CD4-positive, alpha-beta memory T cell (primary cell): ENCODE measurements at regions not wholly inside any gene's neighbourhood (a gene's known extent, or its start where the extent isn't known, plus 50 kb on each side); places are given as distances from the start of the nearest gene placed in this dataset.
"Not testable (repeated sequence)": the region's sequence is repeated elsewhere in the genome, so short reads cannot be mapped to it uniquely, and the experiment has no call there.

ENCODE experiments used
- CTCF ChIA-PET: fragments of 350-600 bp; sonication (Branson Sonifier 250); formaldehyde crosslinking; loops from one replicate; lab custom pipeline; 2021; ENCODE audit warnings: inconsistent platforms; ENCODE audit not compliant: partially characterized antibody; lab: Charles Lee
- POLR2A ChIA-PET: fragments of 350-600 bp; sonication (Branson Sonifier 250); formaldehyde crosslinking; loops from one replicate; lab custom pipeline; 2021; ENCODE audit not compliant: partially characterized antibody; lab: Charles Lee
- DNase-seq, 5 donors: peaks; one replicate each; pipeline versions ENCODE4 v3.0.0 to v3.0.0-alpha.2; 2020 to 2022; ENCODE audit warnings: mixed read lengths in 1 of 5
- H3K27ac ChIP-seq: one replicate; pipeline ENCODE4 v1.7.0; 2013; ENCODE audit warnings: low read depth, low read length
- H3K27me3 ChIP-seq: 2 replicates; pipeline ENCODE4 v1.7.0; 2013; ENCODE audit warnings: mild to moderate bottlenecking, low read length, moderate library complexity; ENCODE audit not compliant: insufficient read depth
- H3K36me3 ChIP-seq: 2 replicates; pipeline ENCODE4 v1.7.0; 2013; ENCODE audit warnings: mild to moderate bottlenecking, low read length, moderate library complexity; ENCODE audit not compliant: insufficient read depth
- H3K4me1 ChIP-seq: 2 replicates; pipeline ENCODE4 v1.7.0; 2013; ENCODE audit warnings: mild to moderate bottlenecking, low read length, moderate library complexity; ENCODE audit not compliant: insufficient read depth
- H3K4me3 ChIP-seq, 2 donors: one replicate each; pipeline ENCODE4 v1.7.0; 2013; ENCODE audit warnings: low read length in 2 of 2, mild to moderate bottlenecking in 1 of 2
- H3K9me3 ChIP-seq, 2 donors: one replicate each; pipeline ENCODE4 v1.7.0; 2013; ENCODE audit warnings: low read length in 2 of 2, control low read depth in 1 of 2; ENCODE audit not compliant: control insufficient read depth in 1 of 2
- H3K27ac Mint-ChIP-seq, 7 donors: one replicate each; pipeline ENCODE4 v1.8.0; 2020 to 2021; ENCODE audit warnings: mixed read lengths in 7 of 7, mild to moderate bottlenecking in 6 of 7, inconsistent platforms in 3 of 7, moderate library complexity in 3 of 7
- H3K27me3 Mint-ChIP-seq, 2 donors: one replicate each; pipeline ENCODE4 v1.8.0; 2020 to 2021; ENCODE audit warnings: mixed read lengths in 2 of 2
- H3K36me3 Mint-ChIP-seq, 2 donors: one replicate each; pipeline ENCODE4 v1.8.0; 2020 to 2021; ENCODE audit warnings: mixed read lengths in 2 of 2, inconsistent platforms in 1 of 2, mild to moderate bottlenecking in 1 of 2
- H3K4me1 Mint-ChIP-seq, 4 donors: one replicate each; pipeline ENCODE4 v1.8.0; 2020 to 2021; ENCODE audit warnings: mixed read lengths in 4 of 4, mild to moderate bottlenecking in 1 of 4
- H3K4me3 Mint-ChIP-seq, 8 donors: one replicate each; pipeline ENCODE4 v1.8.0; 2020 to 2021; ENCODE audit warnings: mixed read lengths in 8 of 8, mild to moderate bottlenecking in 7 of 8, moderate library complexity in 6 of 8, inconsistent platforms in 3 of 8
- H3K9me3 Mint-ChIP-seq, 8 donors: one replicate each; pipeline ENCODE4 v1.8.0; 2020 to 2021; ENCODE audit warnings: mixed read lengths in 8 of 8, mild to moderate bottlenecking in 5 of 8, inconsistent platforms in 3 of 8, moderate library complexity in 1 of 8
- intact Hi-C: fragments of 100-400 bp; cut with micrococcal nuclease; formaldehyde crosslinking; loops from one replicate; pipeline ENCODE4 v1.15.1; 2023

GRCh38 chr13:99760456-99760855 is 211.1 kb downstream of the ZIC5 start:
- CTCF ChIA-PET = no interaction called here
- H3K36me3 Mint-ChIP-seq = peaks cover 34 to 38% of the 10 kb centered on the region in 2 donors
- no peak overlapping the region for H3K4me3 Mint-ChIP-seq
- no peak overlapping the region for H3K27ac Mint-ChIP-seq
- Histone ChIP-seq H3K9me3 (peaks cover 0 to 15% of the 10 kb centered on the region in 2 donors), H3K4me1 (no peaks in the 10 kb centered on the region), H3K4me3 (no peak overlapping the region), H3K27me3 (no peaks in the 10 kb centered on the region), H3K36me3 (no peaks in the 10 kb centered on the region), H3K27ac (no peak overlapping the region)
- intact Hi-C loops = no loop called here
- peaks cover 8 to 67% (median 51%) of the 10 kb centered on the region in 8 donors for H3K9me3 Mint-ChIP-seq
- peaks cover 0 to 4% (median under 1%) of the 10 kb centered on the region in 4 donors for H3K4me1 Mint-ChIP-seq
- no peak for DNase-seq
- POLR2A ChIA-PET = no interaction called here
- H3K27me3 Mint-ChIP-seq = no peaks in the 10 kb centered on the region

- H3K27me3 Mint-ChIP-seq = no peaks in the 10 kb centered on the region
- POLR2A ChIA-PET = no interaction called here
Observed at GRCh38 chr13:99759163-99759552, 212.4 kb downstream of the ZIC5 start.

GRCh38 chr13:99758460-99759162 is 213.0 kb downstream of the ZIC5 start:
- Mint-ChIP-seq H3K27ac (peak overlapping the region in 2 of 7 donors; percentile 32 to 67), H3K36me3 (peaks cover 23 to 27% of the 10 kb centered on the region in 2 donors), H3K9me3 (peaks cover 4 to 50% (median 35%) of the 10 kb centered on the region in 8 donors), H3K27me3 (no peaks in the 10 kb centered on the region), H3K4me3 (no peak overlapping the region), H3K4me1 (peaks cover 0 to 4% (median under 1%) of the 10 kb centered on the region in 4 donors)
- Histone ChIP-seq H3K4me1 (no peaks in the 10 kb centered on the region), H3K27me3 (no peaks in the 10 kb centered on the region), H3K4me3 (no peak overlapping the region), H3K9me3 (peaks cover 0 to 5% of the 10 kb centered on the region in 2 donors), H3K27ac (no peak overlapping the region), H3K36me3 (no peaks in the 10 kb centered on the region)
- ChIA-PET POLR2A (no interaction called here), CTCF (no interaction called here)
- intact Hi-C loops = no loop called here
- no peak for DNase-seq

More at GRCh38 chr13:99759163-99759552, 212.4 kb downstream of the ZIC5 start:
- CTCF ChIA-PET = interaction anchor here (1.0 kb wide), 1 partner anchor 141 kb away, joined by 3 read pairs; no protein-coding TSS in a partner anchor
- Histone ChIP-seq H3K27ac (no peak overlapping the region), H3K36me3 (no peaks in the 10 kb centered on the region), H3K4me1 (no peaks in the 10 kb centered on the region), H3K9me3 (peaks cover 0 to 5% of the 10 kb centered on the region in 2 donors), H3K4me3 (no peak overlapping the region), H3K27me3 (no peaks in the 10 kb centered on the region)
- DNase-seq = no peak
- peaks cover 6 to 54% (median 39%) of the 10 kb centered on the region in 8 donors for H3K9me3 Mint-ChIP-seq
- H3K36me3 Mint-ChIP-seq = peaks cover 26 to 31% of the 10 kb centered on the region in 2 donors
- no peak overlapping the region for H3K27ac Mint-ChIP-seq
- intact Hi-C loops = no loop called here
- H3K4me3 Mint-ChIP-seq = no peak overlapping the region
- peaks cover 0 to 4% (median under 1%) of the 10 kb centered on the region in 4 donors for H3K4me1 Mint-ChIP-seq

GRCh38 chr13:99757756-99758459 is 213.7 kb downstream of the ZIC5 start:
- Mint-ChIP-seq H3K4me3 (no peak overlapping the region), H3K27me3 (no peaks in the 10 kb centered on the region), H3K4me1 (peaks cover 0 to 4% (median 2%) of the 10 kb centered on the region in 4 donors), H3K36me3 (peaks cover 19 to 21% of the 10 kb centered on the region in 2 donors), H3K9me3 (peaks cover 4 to 43% (median 28%) of the 10 kb centered on the region in 8 donors), H3K27ac (peak overlapping the region in 2 of 7 donors; percentile 32 to 41)
- no peaks in the 10 kb centered on the region for H3K4me1 ChIP-seq
- POLR2A ChIA-PET = no interaction called here
- no peak overlapping the region for H3K27ac ChIP-seq
- CTCF ChIA-PET = no interaction called here
- peaks cover 0 to 5% of the 10 kb centered on the region in 2 donors for H3K9me3 ChIP-seq
- no peak for DNase-seq
- intact Hi-C loops = no loop called here
- no peak overlapping the region for H3K4me3 ChIP-seq
- H3K36me3 ChIP-seq = no peaks in the 10 kb centered on the region
- no peaks in the 10 kb centered on the region for H3K27me3 ChIP-seq

- ChIA-PET POLR2A (no interaction called here), CTCF (no interaction called here)
- intact Hi-C loops = no loop called here
- no peak overlapping the region for H3K4me3 ChIP-seq
- no peaks in the 10 kb centered on the region for H3K36me3 ChIP-seq
- no peak overlapping the region for H3K27ac ChIP-seq
- Mint-ChIP-seq H3K27ac (peak overlapping the region in 1 of 7 donors; percentile 15), H3K36me3 (peaks cover 5 to 18% of the 10 kb centered on the region in 2 donors), H3K9me3 (peaks cover 0 to 26% (median 15%) of the 10 kb centered on the region in 8 donors), H3K27me3 (no peaks in the 10 kb centered on the region), H3K4me1 (peaks cover 0 to 6% (median 3%) of the 10 kb centered on the region in 4 donors), H3K4me3 (no peak overlapping the region)
- DNase-seq = no peak
- no peaks in the 10 kb centered on the region for H3K27me3 ChIP-seq
- H3K9me3 ChIP-seq = peaks cover 0 to 1% of the 10 kb centered on the region in 2 donors
- H3K4me1 ChIP-seq = no peaks in the 10 kb centered on the region
Observed at GRCh38 chr13:99756281-99756680, 215.3 kb downstream of the ZIC5 start.

- H3K4me3 ChIP-seq, CTCF ChIA-PET, DNase-seq, POLR2A ChIA-PET, intact Hi-C loops, H3K36me3 ChIP-seq, H3K4me3 Mint-ChIP-seq, H3K27me3 Mint-ChIP-seq, H3K27ac Mint-ChIP-seq, H3K4me1 ChIP-seq, H3K9me3 ChIP-seq, H3K27ac ChIP-seq, H3K4me1 Mint-ChIP-seq, H3K27me3 ChIP-seq: not testable (repeated sequence)
- Mint-ChIP-seq H3K9me3 (peaks cover 0 to 11% (median 3%) of the 10 kb centered on the region in 8 donors), H3K36me3 (peaks cover 2 to 19% of the 10 kb centered on the region in 2 donors)
Observed at GRCh38 chr13:99754750-99755149, 216.8 kb downstream of the ZIC5 start.

GRCh38 chr13:99752373-99752772 is 219.2 kb downstream of the ZIC5 start:
- intact Hi-C loops = no loop called here
- POLR2A ChIA-PET = no interaction called here
- Mint-ChIP-seq H3K27ac (no peak overlapping the region), H3K4me1 (peaks cover 0 to 6% (median 3%) of the 10 kb centered on the region in 4 donors), H3K9me3 (peaks cover 0 to 2% (median 0%) of the 10 kb centered on the region in 8 donors), H3K4me3 (no peak overlapping the region), H3K27me3 (no peaks in the 10 kb centered on the region), H3K36me3 (peaks cover 0 to 29% of the 10 kb centered on the region in 2 donors)
- Histone ChIP-seq H3K9me3 (no peaks in the 10 kb centered on the region), H3K4me1 (no peaks in the 10 kb centered on the region), H3K36me3 (no peaks in the 10 kb centered on the region), H3K4me3 (no peak overlapping the region), H3K27ac (no peak overlapping the region), H3K27me3 (no peaks in the 10 kb centered on the region)
- no peak for DNase-seq
- CTCF ChIA-PET = no interaction called here
